PFSK-1 (cell line): ENCODE measurements at regions not wholly inside any gene's neighbourhood (a gene's known extent, or its start where the extent isn't known, plus 50 kb on each side); places are given as distances from the start of the nearest gene placed in this dataset.

Experiments used
- FOXP2 ChIP-seq: optimal IDR thresholded peaks from 2 replicates; pipeline ENCODE3; 2011; ENCODE audit warnings: borderline replicate concordance, control low read depth, inconsistent platforms; ENCODE audit not compliant: insufficient read depth; ENCODE audit errors: extremely low read length, extremely low read depth
- POLR2AphosphoS5 ChIP-seq: IDR thresholded peaks from 2 replicates; pipeline ENCODE4 v1.6.1; 2012; ENCODE audit warnings: low read depth, mild to moderate bottlenecking, control low read depth, low read length, moderate library complexity
- SIN3A ChIP-seq: IDR thresholded peaks from 2 replicates; pipeline ENCODE4 v1.6.1; 2012; ENCODE audit warnings: mild to moderate bottlenecking, low read length, moderate library complexity, borderline replicate concordance; ENCODE audit not compliant: insufficient read depth
- TAF1 ChIP-seq: IDR thresholded peaks from 2 replicates; pipeline ENCODE4 v1.6.1; 2012; ENCODE audit warnings: low read length, control low read depth, borderline replicate concordance; ENCODE audit not compliant: insufficient read depth
- TF ChIP-seq, protein P1 (sequence below), 2 experiments: IDR thresholded peaks; 2 replicates each; pipeline versions ENCODE4 v1.6.1 to v1.8.0; 2011 to 2012; ENCODE audit warnings: low read depth in 2 of 2, low read length in 2 of 2, control low read depth in 1 of 2, inconsistent platforms in 1 of 2, mild to moderate bottlenecking in 1 of 2, moderate library complexity in 1 of 2; ENCODE audit not compliant: insufficient read depth in 1 of 2

- no peak for TF ChIP-seq FOXP2
- TF ChIP-seq, protein P1, sequence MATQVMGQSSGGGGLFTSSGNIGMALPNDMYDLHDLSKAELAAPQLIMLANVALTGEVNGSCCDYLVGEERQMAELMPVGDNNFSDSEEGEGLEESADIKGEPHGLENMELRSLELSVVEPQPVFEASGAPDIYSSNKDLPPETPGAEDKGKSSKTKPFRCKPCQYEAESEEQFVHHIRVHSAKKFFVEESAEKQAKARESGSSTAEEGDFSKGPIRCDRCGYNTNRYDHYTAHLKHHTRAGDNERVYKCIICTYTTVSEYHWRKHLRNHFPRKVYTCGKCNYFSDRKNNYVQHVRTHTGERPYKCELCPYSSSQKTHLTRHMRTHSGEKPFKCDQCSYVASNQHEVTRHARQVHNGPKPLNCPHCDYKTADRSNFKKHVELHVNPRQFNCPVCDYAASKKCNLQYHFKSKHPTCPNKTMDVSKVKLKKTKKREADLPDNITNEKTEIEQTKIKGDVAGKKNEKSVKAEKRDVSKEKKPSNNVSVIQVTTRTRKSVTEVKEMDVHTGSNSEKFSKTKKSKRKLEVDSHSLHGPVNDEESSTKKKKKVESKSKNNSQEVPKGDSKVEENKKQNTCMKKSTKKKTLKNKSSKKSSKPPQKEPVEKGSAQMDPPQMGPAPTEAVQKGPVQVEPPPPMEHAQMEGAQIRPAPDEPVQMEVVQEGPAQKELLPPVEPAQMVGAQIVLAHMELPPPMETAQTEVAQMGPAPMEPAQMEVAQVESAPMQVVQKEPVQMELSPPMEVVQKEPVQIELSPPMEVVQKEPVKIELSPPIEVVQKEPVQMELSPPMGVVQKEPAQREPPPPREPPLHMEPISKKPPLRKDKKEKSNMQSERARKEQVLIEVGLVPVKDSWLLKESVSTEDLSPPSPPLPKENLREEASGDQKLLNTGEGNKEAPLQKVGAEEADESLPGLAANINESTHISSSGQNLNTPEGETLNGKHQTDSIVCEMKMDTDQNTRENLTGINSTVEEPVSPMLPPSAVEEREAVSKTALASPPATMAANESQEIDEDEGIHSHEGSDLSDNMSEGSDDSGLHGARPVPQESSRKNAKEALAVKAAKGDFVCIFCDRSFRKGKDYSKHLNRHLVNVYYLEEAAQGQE (IDR thresholded peaks at IDR 0.05; ENCODE audit: insufficient read depth in 1 of 2, low read depth in 2 of 2, low read length in 2 of 2), result no peak
- no peak for TF ChIP-seq SIN3A
- no peak for TF ChIP-seq TAF1
- no peak for TF ChIP-seq POLR2AphosphoS5
Measured at GRCh38 chr2:200039724-200040650, 84.6 kb downstream of the MAIP1 start.

DNA sequence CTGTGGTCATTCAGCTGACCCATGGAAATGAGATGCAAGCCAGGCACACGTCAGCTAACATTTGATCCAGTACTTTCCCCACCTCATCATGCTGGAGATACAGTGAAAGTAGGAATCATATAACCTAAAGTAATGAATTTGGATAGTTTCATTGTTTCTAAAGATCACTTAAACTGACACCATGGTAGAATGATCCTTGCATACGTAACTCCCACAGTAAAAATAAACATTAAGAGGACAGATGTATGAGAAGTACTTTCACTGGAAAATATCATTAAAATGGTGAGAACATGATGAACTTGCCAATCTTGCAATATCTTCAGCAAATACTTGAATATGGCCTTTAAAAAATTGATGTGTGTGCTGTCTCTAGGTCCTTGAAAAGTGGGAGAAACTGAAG lies 85.4 kb downstream of the MAIP1 start:
- TF ChIP-seq FOXP2 (no peak), POLR2AphosphoS5 (no peak), TAF1 (no peak), SIN3A (no peak)
- TF ChIP-seq, protein P1 (IDR thresholded peaks at IDR 0.05; ENCODE audit: insufficient read depth in 1 of 2, low read depth in 2 of 2, low read length in 2 of 2), result no peak

- TF ChIP-seq POLR2AphosphoS5 (no peak), TAF1 (no peak), SIN3A (no peak), FOXP2 (no peak)
- TF ChIP-seq, protein P1 (IDR thresholded peaks at IDR 0.05; ENCODE audit: insufficient read depth in 1 of 2, low read depth in 2 of 2, low read length in 2 of 2), result no peak
Measured at GRCh38 chr2:200041639-200042038, 86.3 kb downstream of the MAIP1 start.

DNA sequence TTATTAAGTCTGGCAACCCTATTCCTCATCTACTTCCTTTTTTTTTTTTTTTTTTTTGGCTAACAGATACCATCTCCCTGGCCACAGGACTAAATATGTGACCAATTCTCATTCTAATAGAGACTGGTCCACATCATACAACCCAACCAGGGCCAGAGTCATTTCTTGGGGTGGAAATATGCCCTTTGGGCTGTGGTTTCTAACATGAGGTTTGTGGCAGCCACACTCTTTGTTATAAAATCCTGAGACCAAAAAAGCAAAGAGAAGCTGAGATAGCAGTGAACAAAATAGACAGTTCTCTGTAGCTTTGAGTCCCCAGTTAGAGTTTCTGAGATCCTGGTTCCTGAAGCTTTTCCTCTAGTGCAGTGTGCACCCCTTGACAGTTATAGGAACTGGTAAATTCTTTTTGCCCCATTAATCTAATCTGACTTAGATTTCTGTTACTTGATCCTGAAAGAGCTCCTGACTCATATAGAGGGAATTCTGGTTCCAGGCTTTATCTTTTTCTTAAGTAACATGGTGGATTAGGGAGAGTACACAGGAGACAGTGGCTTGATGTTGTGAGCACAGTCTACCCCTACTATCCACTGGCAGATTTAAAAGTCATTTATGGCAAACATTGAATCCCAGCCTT lies 86.8 kb downstream of the MAIP1 start:
- no peak for TF ChIP-seq FOXP2
- no peak for TF ChIP-seq SIN3A
- no peak for TF ChIP-seq TAF1

- TF ChIP-seq, protein P1 (IDR thresholded peaks at IDR 0.05; ENCODE audit: insufficient read depth in 1 of 2, low read depth in 2 of 2, low read length in 2 of 2), result no peak
- no peak for TF ChIP-seq FOXP2
- TF ChIP-seq TAF1, result no peak
- TF ChIP-seq SIN3A, result no peak
- TF ChIP-seq POLR2AphosphoS5, result no peak
Measured at GRCh38 chr2:200042944-200043343, 87.6 kb downstream of the MAIP1 start.
